Neuronal stem cell (in vitro differentiated cells): ENCODE measurements at regions not wholly inside any gene's neighbourhood (a gene's known extent, or its start where the extent isn't known, plus 50 kb on each side); places are given as distances from the start of the nearest gene placed in this dataset.

ENCODE experiments used
- DNase-seq: peaks from one replicate; pipeline ENCODE4 v3.0.0-alpha.2; 2013; ENCODE audit warnings: low spot score
- H2AFZ ChIP-seq: one replicate; pipeline ENCODE4 v1.6.1; 2013; ENCODE audit warnings: mild to moderate bottlenecking, low read length, inconsistent platforms
- H2AK5ac ChIP-seq: 2 replicates; pipeline ENCODE4 v1.6.1; 2013; ENCODE audit warnings: low read depth, mild to moderate bottlenecking, inconsistent platforms, low read length, moderate library complexity, mixed read lengths
- H2BK120ac ChIP-seq: 2 replicates; pipeline ENCODE4 v1.6.1; 2013; ENCODE audit warnings: low read depth, mild to moderate bottlenecking, inconsistent platforms, low read length, moderate library complexity, mixed read lengths
- H2BK12ac ChIP-seq: one replicate; pipeline ENCODE4 v1.6.1; 2013; ENCODE audit warnings: low read length, inconsistent platforms
- H2BK15ac ChIP-seq: 2 replicates; pipeline ENCODE4 v1.6.1; 2013; ENCODE audit warnings: mild to moderate bottlenecking, low read length, inconsistent platforms, mixed read lengths
- H2BK5ac ChIP-seq: one replicate; pipeline ENCODE4 v1.6.1; 2013; ENCODE audit warnings: inconsistent platforms, mild to moderate bottlenecking, low read length, moderate library complexity
- H3K14ac ChIP-seq: one replicate; pipeline ENCODE4 v1.6.1; 2013; ENCODE audit warnings: low read length, inconsistent platforms
- H3K18ac ChIP-seq: 2 replicates; pipeline ENCODE4 v1.6.1; 2013; ENCODE audit warnings: low read length, inconsistent platforms
- H3K23ac ChIP-seq: 2 replicates; pipeline ENCODE4 v1.6.1; 2013; ENCODE audit warnings: low read depth, mild to moderate bottlenecking, mixed read lengths, low read length, inconsistent platforms; ENCODE audit not compliant: poor library complexity
- H3K27ac ChIP-seq: replicated peaks from 3 replicates; pipeline ENCODE4 v1.5.1; 2013; ENCODE audit warnings: low read length, inconsistent platforms
- H3K27me3 ChIP-seq, 3 experiments: 2 replicates each; pipeline ENCODE4 v1.6.1; 2013; ENCODE audit warnings: low read length in 3 of 3, mild to moderate bottlenecking in 2 of 3, inconsistent platforms in 1 of 3, low read depth in 1 of 3, mixed read lengths in 1 of 3, moderate library complexity in 1 of 3; ENCODE audit not compliant: control insufficient read depth in 3 of 3, insufficient read depth in 3 of 3
- H3K36me3 ChIP-seq, 2 donors: replicated peaks in 1 of 2; 2 replicates each; pipeline ENCODE4 v1.6.1; 2013; ENCODE audit warnings: low read length in 2 of 2; ENCODE audit not compliant: control insufficient read depth in 2 of 2, insufficient read depth in 2 of 2
- H3K4ac ChIP-seq: 2 replicates; pipeline ENCODE4 v1.6.1; 2013; ENCODE audit warnings: inconsistent platforms, mild to moderate bottlenecking, low read length, moderate library complexity
- H3K4me1 ChIP-seq, 2 donors: 1 replicate in 1 of 2; 2 replicates in 1 of 2; pipeline ENCODE4 v1.6.1; 2013; ENCODE audit warnings: low read length in 2 of 2, low read depth in 1 of 2; ENCODE audit not compliant: control insufficient read depth in 2 of 2, insufficient read depth in 1 of 2
- H3K4me2 ChIP-seq: one replicate; pipeline ENCODE4 v1.6.1; 2013; ENCODE audit warnings: mild to moderate bottlenecking, low read length, inconsistent platforms; ENCODE audit not compliant: insufficient read depth, poor library complexity, severe bottlenecking
- H3K4me3 ChIP-seq, 2 donors: 2 replicates each; pipeline ENCODE4 v1.5.1; 2013; ENCODE audit warnings: low read length in 2 of 2, mild to moderate bottlenecking in 2 of 2, inconsistent platforms in 1 of 2, moderate library complexity in 1 of 2
- H3K79me1 ChIP-seq: one replicate; pipeline ENCODE4 v1.6.1; 2013; ENCODE audit warnings: low read depth, mild to moderate bottlenecking, inconsistent platforms, low read length, moderate library complexity
- H3K9ac ChIP-seq: one replicate; pipeline ENCODE4 v1.6.1; 2013; ENCODE audit warnings: mild to moderate bottlenecking, low read depth, low read length, inconsistent platforms; ENCODE audit not compliant: poor library complexity
- H3K9me3 ChIP-seq, 2 donors: replicated peaks in 1 of 2; 2 replicates each; pipeline versions ENCODE3 to v1.6.1; 2013; ENCODE audit warnings: low read length in 2 of 2, mild to moderate bottlenecking in 2 of 2, inconsistent platforms in 1 of 2, low read depth in 1 of 2, mixed read lengths in 1 of 2, moderate library complexity in 1 of 2; ENCODE audit not compliant: control insufficient read depth in 2 of 2, insufficient read depth in 1 of 2
- H4K8ac ChIP-seq: one replicate; pipeline ENCODE4 v1.6.1; 2013; ENCODE audit warnings: low read depth, mild to moderate bottlenecking, inconsistent platforms, low read length, moderate library complexity
- H4K91ac ChIP-seq: one replicate; pipeline ENCODE4 v1.6.1; 2013; ENCODE audit warnings: low read length, low read depth, mild to moderate bottlenecking, inconsistent platforms; ENCODE audit not compliant: poor library complexity
- WGBS, 2 donors: extraction: QIAGEN DNeasy Blood & Tissue Kit; methylation state at CpG; one replicate each; pipeline ENCODE4 v1.1.7; 2013; ENCODE audit warnings: missing lambda C conversion rate in 2 of 2, mixed read lengths in 1 of 2; ENCODE audit not compliant: insufficient read length in 2 of 2, insufficient replicate concordance in 1 of 2; ENCODE audit errors: extremely low coverage in 2 of 2; 5-methylcytosine and 5-hydroxymethylcytosine counted together

DNA sequence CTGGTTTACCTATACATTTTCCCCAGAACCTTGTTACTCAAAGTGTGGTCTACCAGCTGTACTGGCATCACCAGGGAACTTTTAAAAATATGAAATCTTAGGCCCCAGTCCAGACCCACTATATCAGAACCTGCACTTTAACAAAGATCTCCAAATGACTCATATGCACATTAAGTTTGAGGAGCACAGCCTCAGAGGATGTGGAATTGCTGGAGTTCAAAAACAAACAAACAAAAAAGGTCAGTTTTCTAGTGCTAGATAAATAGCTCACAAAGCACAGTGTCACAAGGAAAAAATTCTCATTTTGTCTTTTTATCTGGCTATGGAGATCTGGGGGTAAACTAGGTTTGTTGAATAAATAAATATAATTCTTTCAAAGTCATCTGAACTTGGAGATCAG lies 68.9 kb upstream of the ANKRD55 start:
- no peak overlapping the region for H2BK12ac ChIP-seq
- H2BK120ac ChIP-seq, result no peak overlapping the region
- no peak overlapping the region for H3K14ac ChIP-seq
- no peak for DNase-seq
- no peaks in the 10 kb centered on the region for H3K79me1 ChIP-seq
- no peak overlapping the region for H3K4ac ChIP-seq
- no peak overlapping the region for H3K9ac ChIP-seq
- no peak overlapping the region for H3K4me2 ChIP-seq
- H3K4me3 ChIP-seq, result no peak overlapping the region
- H2AK5ac ChIP-seq, result no peak overlapping the region
- peaks cover 0 to 3% of the 10 kb centered on the region in 2 donors for H3K9me3 ChIP-seq
- H3K27me3 ChIP-seq, result no peaks in the 10 kb centered on the region
- H3K4me1 ChIP-seq, result peaks cover 0 to 3% of the 10 kb centered on the region in 2 donors
- H2BK5ac ChIP-seq, result no peak overlapping the region
- H3K27ac ChIP-seq, result no peak overlapping the region
- no peak overlapping the region for H4K8ac ChIP-seq
- H3K23ac ChIP-seq, result no peak overlapping the region
- no peak overlapping the region for H2AFZ ChIP-seq
- H3K18ac ChIP-seq, result no peak overlapping the region
- no peaks in the 10 kb centered on the region for H3K36me3 ChIP-seq
- no peak overlapping the region for H4K91ac ChIP-seq
- H2BK15ac ChIP-seq, result no peak overlapping the region

DNA sequence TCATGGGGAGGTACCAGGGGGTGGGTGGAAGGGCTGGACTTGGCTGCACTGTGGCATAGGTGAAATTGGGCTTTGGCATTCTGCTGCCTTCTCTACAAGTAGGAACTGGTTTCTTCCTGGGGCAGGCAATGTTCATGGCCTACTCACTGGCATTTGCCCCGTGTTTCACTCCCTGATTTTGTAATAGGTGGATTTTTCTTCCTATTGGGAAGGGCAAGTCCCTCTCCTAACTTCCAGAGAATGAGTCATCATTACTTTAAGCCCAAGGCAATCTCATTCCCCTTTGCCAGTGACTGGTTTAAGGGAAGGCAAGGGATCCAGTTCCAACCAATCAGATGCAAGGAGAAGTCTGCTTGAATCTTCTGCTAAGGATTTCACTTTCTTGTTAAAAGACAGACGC lies 67.9 kb upstream of the ANKRD55 start:
- Histone ChIP-seq H3K9ac (no peak overlapping the region), H3K4me1 (peaks cover 0 to 3% of the 10 kb centered on the region in 2 donors), H3K18ac (no peak overlapping the region), H4K91ac (no peak overlapping the region), H2BK12ac (no peak overlapping the region), H3K14ac (no peak overlapping the region), H2BK15ac (no peak overlapping the region), H3K4me3 (no peak overlapping the region), H3K4ac (no peak overlapping the region), H4K8ac (no peak overlapping the region), H3K23ac (no peak overlapping the region), H3K79me1 (no peaks in the 10 kb centered on the region), H2AFZ (no peak overlapping the region), H3K4me2 (no peak overlapping the region), H3K36me3 (no peaks in the 10 kb centered on the region), H2AK5ac (no peak overlapping the region), H2BK5ac (no peak overlapping the region), H2BK120ac (no peak overlapping the region), H3K9me3 (no peaks in the 10 kb centered on the region), H3K27ac (no peak overlapping the region), H3K27me3 (no peaks in the 10 kb centered on the region)
- no CpG with 5 or more reads among the region's 2 CpGs for WGBS, 2 donors
- no peak for DNase-seq

DNA sequence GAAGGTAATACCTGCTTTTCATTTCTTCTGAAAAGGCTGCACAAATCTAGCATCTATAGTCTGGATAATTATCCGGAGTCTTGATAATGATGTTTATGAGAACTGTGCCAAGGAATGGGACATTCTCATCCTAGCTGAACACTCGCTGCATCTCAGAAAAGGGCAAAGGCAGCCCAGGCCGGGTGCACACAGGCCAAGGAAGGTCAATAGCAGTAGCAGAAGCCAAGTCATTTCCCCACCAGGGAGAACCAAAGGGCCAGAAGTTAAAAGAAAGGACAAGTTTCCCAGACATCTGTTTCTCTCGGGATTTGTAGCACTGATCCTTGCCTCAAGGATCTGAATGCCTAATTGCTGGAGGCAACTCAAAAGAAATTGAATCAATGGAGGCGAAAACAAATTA lies 66.1 kb upstream of the ANKRD55 start:
- H3K27me3 ChIP-seq, result no peaks in the 10 kb centered on the region
- H4K8ac ChIP-seq, result no peak overlapping the region
- no peak overlapping the region for H2BK120ac ChIP-seq
- no peak overlapping the region for H3K9ac ChIP-seq
- H2AFZ ChIP-seq, result no peak overlapping the region
- no peaks in the 10 kb centered on the region for H3K36me3 ChIP-seq
- no peak overlapping the region for H2AK5ac ChIP-seq
- H3K18ac ChIP-seq, result no peak overlapping the region
- no peak overlapping the region for H2BK15ac ChIP-seq
- no peak overlapping the region for H3K27ac ChIP-seq
- no peak overlapping the region for H3K4ac ChIP-seq
- H3K23ac ChIP-seq, result no peak overlapping the region
- H3K4me3 ChIP-seq, result no peak overlapping the region
- peaks cover 0 to 3% of the 10 kb centered on the region in 2 donors for H3K4me1 ChIP-seq
- H3K79me1 ChIP-seq, result no peaks in the 10 kb centered on the region
- no peak for DNase-seq
- H4K91ac ChIP-seq, result no peak overlapping the region
- H2BK5ac ChIP-seq, result no peak overlapping the region
- no peak overlapping the region for H3K4me2 ChIP-seq
- H3K9me3 ChIP-seq, result peaks cover 0 to 4% of the 10 kb centered on the region in 2 donors
- no CpG with 5 or more reads among the region's 5 CpGs for WGBS, 2 donors
- H3K14ac ChIP-seq, result no peak overlapping the region
- no peak overlapping the region for H2BK12ac ChIP-seq

DNA sequence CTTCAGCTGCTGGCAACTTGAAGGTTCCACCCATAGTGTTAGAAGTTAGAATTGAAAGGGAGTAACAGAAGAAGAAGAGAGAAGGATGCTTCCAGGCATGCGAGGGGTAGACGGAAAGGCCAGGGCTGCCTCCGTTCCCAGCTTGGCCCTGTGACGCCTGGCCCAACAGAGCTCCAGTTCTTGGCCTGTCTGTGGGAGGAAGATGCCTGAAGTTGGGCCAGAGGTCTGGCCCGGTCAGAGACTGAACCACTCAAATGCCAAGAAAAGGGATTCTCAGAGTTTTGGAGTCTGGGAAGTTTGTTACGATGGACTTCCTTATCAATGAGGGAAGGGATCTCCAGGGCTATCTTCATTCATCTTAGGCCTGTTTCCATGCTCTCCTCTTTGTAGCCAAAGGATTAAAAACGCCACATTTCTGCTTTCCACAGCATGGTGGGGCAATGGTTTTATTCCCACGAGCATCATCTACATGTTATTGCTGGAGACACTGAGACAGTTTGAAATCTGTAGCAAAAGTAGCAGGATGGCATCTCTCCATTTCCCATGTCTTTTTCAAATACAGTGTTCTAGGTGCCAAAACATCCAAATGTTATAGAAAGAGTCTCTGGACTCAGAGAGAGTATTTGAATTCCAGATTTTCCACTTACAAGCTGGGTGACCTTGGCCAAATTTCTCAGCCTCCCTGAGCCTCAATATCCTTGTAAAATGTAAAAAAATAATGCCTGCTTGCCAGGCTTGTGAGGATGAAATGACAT lies 65.4 kb upstream of the ANKRD55 start:
- no peak overlapping the region for H3K14ac ChIP-seq

More for the DNA sequence above, 65.4 kb upstream of the ANKRD55 start:
- Histone ChIP-seq H3K27ac (no peak overlapping the region), H3K4ac (no peak overlapping the region), H2BK120ac (no peak overlapping the region), H3K18ac (no peak overlapping the region), H2AFZ (no peak overlapping the region), H3K23ac (no peak overlapping the region), H3K36me3 (no peaks in the 10 kb centered on the region), H2BK15ac (no peak overlapping the region), H2AK5ac (no peak overlapping the region), H3K4me3 (no peak overlapping the region), H2BK5ac (no peak overlapping the region), H3K4me2 (no peak overlapping the region), H4K91ac (no peak overlapping the region), H3K9ac (no peak overlapping the region), H3K9me3 (peaks cover 0 to 4% of the 10 kb centered on the region in 2 donors), H3K4me1 (peaks cover 0 to 3% of the 10 kb centered on the region in 2 donors), H3K79me1 (no peaks in the 10 kb centered on the region), H4K8ac (no peak overlapping the region), H2BK12ac (no peak overlapping the region), H3K27me3 (no peaks in the 10 kb centered on the region)
- WGBS, 2 donors, result no CpG with 5 or more reads among the region's 8 CpGs
- DNase-seq, result no peak
